GM19463 (cell line): ENCODE measurements at regions not wholly inside any gene's neighbourhood (a gene's known extent, or its start where the extent isn't known, plus 50 kb on each side); places are given as distances from the start of the nearest gene placed in this dataset.
"Not testable (repeated sequence)": the region's sequence is repeated elsewhere in the genome, so short reads cannot be mapped to it uniquely, and the experiment has no call there.

Experiments
- ATAC-seq: cut with Tn5 transposase; IDR thresholded peaks from one replicate; pipeline ENCODE4 v1.9.1; 2021; ENCODE audit warnings: mild to moderate bottlenecking, moderate library complexity; ENCODE audit not compliant: unreplicated experiment

DNA sequence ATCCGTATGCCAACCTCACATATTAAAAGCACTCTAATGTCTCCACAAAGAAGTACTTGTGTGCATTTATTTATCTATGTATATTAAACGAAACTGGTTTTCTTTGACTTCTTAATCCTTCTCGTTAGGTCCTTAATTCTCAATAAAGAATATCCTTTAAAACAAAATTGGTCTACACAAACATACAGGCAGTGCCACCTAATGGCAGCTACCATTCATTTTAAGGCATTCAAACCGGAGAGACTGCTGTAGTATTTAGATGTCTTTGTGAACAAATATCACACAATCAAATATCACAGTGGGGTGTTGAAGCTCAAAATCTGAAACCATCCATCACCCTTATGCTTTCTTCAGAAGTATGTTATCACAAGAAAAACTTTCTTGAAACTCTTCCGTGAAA, 96.6 kb upstream of the IRAK1BP1 start:
- no peak for ATAC-seq

DNA sequence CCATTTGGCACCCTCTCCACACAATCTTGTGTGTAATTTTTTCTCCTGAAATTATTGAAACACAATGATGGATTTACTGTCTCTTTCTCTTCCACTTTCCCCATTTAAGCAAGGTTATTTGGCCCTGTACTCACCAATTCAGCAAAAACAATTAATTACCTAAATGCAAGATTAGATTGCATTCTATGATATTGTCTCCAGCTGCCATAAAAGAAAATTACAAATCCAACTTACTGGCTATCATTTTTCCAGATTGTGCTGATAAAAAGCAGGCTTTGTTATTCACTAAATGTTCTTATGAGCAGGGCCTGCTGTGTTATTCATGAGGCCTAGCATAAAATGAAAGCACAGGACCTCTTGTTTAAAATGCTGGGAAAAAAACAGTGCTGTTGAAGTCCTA, 95.8 kb upstream of the IRAK1BP1 start:
- no peak for ATAC-seq

DNA sequence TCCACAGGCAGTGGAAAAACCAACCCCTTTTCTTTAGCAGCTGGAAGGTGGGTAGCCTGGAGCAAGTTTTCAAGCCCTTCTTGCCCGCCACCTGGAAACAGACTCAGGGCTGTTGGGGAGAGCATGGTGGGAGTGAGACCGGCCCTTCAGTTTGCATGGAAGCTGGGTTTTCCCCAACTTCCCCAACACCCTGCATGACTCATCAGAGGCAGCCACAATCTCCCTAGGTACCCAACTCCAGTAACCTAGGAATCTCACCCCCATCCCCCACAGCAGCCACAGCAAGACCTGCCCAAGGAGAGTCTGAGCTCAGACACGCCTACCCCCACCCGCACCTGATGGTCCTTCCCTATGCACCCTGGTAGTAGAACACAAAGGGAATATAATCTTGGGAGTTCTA, 86.3 kb upstream of the IRAK1BP1 start:
- no peak for ATAC-seq

DNA sequence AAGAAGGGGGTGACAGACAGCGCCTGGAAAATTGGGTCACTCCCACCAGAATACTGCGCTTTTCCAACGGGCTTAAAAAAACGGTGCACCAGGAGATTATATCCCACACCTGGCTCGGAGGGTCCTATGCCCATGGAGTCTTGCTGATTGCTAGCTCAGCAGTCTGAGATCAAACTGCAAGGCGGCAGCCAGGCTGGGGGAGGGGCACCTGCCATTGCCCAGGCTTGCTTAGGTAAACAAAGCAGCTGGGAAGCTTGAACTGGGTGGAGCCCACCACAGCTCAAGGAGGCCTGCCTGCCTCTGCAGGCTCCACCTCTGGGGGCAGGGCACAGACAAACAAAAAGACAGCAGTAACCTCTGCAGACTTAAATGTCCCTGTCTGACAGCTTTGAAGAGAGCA, 84.0 kb upstream of the IRAK1BP1 start:
- not testable (repeated sequence) for ATAC-seq

DNA sequence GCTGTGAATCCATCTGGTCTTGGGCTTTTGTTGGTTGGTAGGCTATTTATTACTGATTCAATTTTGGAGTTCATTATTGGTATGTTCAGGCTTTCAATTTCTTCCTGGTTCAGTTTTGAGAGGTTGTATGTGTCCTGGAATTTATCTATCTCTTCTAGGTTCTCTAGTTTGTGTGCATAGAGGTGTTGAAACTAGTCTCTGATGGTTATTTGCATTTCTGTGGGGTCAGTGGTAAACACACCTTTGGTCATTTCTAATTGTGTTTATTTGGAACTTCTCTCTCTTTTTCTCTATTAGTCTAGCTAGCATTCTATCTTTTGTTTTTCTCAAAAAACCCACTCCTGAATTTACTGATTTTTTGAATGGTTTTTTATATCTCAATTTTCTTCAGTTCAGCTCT, 70.1 kb upstream of the IRAK1BP1 start:
- no peak for ATAC-seq

DNA sequence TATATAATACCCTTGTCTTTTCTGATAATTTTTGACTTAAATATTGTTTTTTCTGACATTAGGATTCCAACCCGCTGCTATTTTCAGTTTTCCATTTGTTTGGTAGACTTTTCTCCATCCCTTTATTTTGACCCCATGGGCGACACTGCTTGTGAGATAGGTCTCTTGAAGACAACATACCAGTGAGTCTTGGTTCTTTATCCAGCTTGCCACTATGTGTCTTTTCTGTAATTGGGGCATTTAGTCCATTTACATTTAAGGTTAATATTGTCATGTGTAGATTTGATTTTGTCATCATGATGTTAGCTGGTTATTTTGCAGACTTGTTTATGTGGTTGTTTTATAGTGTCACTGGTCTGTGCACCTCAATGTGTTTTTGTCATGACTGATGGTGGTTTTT, 67.7 kb upstream of the IRAK1BP1 start:
- ATAC-seq: no peak

DNA sequence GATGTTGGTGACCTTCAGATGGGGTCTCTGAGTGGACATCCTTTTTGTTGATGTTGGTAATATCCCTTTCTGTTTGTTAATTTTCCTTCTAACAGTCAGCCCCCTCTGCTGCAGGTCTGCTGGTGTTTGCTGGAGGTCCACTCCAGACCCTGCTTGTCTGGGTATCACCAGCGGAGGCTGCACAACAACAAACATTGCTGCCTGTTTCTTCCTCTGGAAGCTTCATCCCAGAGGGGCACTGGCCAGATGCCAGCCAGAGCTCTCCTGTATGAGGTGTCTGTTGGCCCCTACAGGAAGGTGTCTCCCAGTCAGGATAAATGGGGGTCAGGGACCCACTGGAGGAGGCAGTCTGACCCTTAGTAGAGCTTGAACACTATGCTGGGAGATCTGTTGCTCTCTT, 60.6 kb upstream of the IRAK1BP1 start:
- ATAC-seq: not testable (repeated sequence)

DNA sequence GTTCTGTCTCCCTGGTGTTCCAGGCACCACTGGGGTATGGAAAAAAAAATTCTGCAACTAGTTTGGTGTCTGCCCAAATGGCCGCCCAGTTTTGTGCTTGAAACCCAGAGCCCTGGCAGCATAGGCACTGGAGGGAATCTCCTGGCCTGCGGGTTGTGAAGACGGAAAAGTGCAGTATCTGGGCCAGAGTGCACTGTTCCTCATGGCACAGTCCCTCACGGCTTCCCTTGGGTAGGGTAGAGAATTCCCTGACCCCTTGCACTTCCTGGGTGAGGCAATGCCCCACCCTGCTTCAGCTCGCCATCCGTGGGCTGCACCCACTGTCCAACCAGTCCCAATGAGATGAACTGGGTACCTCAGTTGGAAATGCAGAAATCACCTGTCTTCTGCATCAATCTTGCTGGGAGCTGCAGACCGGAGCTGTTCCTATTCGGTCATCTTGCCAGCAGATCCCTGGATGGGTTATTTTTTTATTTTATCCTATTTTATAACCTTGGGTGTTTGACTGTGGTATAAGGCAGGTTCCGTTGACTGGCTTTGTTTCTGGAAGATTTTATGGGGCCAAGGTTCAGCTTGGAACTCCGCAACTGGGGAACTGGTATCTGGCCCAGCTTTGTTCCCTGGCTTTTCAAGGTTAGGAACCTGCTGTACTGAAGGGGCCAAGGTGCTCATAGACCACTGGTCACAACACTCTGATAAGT, 59.5 kb upstream of the IRAK1BP1 start:
- not testable (repeated sequence) for ATAC-seq

DNA sequence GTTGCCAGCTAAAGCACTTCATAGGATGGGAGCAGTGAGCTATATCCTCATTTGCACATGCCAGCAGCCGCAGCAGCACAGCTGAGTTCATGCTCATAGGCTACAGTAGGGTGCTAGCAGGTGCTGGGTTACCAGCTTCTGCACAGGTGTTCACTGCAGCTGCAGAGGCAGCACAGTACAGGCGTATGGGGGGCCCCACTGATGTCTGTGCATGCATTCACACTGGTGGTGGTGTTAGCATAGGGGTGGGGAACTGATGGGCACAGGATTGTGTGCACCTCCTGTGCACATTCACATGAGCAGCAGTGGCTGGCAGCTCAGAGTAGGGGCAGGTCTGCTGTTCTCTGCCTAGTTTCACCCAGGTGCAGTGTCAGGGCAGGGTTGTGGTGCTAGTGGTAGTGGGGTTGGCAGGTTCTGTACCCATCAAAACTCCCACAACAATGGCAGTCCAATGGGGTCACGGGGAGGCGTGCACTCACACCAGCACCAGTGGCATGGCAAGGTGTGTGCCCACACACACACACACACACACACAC, 58.9 kb upstream of the IRAK1BP1 start:
- ATAC-seq: no peak

DNA sequence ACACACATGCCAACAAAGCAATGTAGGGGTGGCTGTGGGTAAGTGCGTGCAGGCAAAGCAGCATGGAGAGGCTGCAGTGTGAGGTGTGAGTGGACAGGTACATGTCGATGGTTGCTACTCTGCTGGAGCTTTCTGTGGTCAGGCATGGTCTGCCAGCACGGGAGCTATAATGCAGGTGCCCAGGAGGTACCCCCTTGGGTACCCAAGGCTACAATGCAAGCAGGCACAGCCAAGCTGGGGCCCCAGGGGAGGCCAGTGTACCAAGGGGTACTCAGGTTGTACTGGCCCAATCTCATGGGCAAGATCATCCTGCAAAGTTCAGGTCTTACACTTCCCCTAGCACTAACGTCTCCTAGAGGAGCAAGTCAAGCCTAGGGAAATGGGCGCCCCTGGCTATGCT, 58.4 kb upstream of the IRAK1BP1 start:
- ATAC-seq: no peak

DNA sequence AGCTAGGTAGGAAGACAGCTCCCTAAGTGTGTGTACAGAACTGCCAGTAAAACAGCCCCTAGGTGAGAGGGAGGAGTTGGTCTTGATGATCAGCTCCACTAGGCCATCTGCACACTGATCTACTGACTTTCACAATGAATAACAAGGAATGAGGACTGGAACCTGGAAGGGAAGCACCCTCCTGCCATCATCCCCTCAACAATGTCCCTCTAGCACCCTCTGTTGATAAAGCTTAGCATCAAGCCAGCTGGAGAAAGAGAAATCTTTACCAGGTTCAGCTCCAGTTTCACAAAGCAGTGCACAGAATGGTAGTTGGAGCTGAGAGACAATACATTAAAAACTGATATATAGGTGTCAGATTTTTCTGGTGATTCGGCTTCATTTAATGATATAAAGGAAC, 57.2 kb upstream of the IRAK1BP1 start:
- peak; percentile 53 for ATAC-seq

DNA sequence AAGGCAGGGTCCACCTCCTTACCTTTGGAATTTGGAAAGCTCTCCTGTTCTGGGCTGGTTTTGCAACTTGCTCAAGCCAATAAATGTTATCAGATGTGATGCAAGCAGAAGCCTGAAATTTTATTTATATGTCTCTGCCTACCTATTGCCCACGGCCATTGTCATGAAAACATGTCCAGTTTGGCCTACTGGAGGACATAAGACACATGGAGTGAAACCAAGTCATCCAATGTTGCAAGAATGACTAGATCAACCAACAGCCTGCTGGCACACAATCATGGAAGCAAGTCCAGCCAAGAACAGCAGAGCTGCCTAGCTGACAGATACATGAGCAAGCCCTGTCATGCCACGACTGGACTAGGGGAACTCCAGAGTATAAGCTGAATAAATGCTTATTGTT, 56.7 kb upstream of the IRAK1BP1 start:
- no peak for ATAC-seq
